H9 (cell line): ENCODE measurements at regions not wholly inside any gene's neighbourhood (a gene's known extent, or its start where the extent isn't known, plus 50 kb on each side); places are given as distances from the start of the nearest gene placed in this dataset.

Experiments
- DNase-seq: peaks from one replicate; pipeline ENCODE4 v3.0.0-alpha.2; 2017
- H2AFZ ChIP-seq: one replicate; pipeline ENCODE4 v1.6.1; 2013; ENCODE audit warnings: mild to moderate bottlenecking, low read length, control low read depth, moderate library complexity
- H2AK5ac ChIP-seq: 2 replicates; pipeline ENCODE4 v1.6.1; 2013; ENCODE audit warnings: low read length, control low read depth, mixed read lengths; ENCODE audit not compliant: insufficient read length
- H2BK120ac ChIP-seq: one replicate; pipeline ENCODE4 v1.6.1; 2013; ENCODE audit warnings: low read depth, mild to moderate bottlenecking, low read length, control low read depth, inconsistent platforms; ENCODE audit not compliant: poor library complexity, severe bottlenecking
- H2BK12ac ChIP-seq: 2 replicates; pipeline ENCODE4 v1.6.1; 2013; ENCODE audit warnings: low read length, control low read depth, mixed read lengths, low read depth; ENCODE audit not compliant: insufficient read length
- H2BK15ac ChIP-seq: 2 replicates; pipeline ENCODE4 v1.6.1; 2013; ENCODE audit warnings: low read depth, low read length, control low read depth
- H2BK20ac ChIP-seq: one replicate; pipeline ENCODE4 v1.6.1; 2013; ENCODE audit warnings: low read depth, mild to moderate bottlenecking, low read length, control low read depth, inconsistent platforms; ENCODE audit not compliant: poor library complexity, severe bottlenecking
- H2BK5ac ChIP-seq: 2 replicates; pipeline ENCODE4 v1.6.1; 2013; ENCODE audit warnings: low read length, control low read depth, mixed read lengths; ENCODE audit not compliant: insufficient read length
- H3K14ac ChIP-seq: 2 replicates; pipeline ENCODE4 v1.6.1; 2013; ENCODE audit warnings: low read length, control low read depth; ENCODE audit not compliant: insufficient read depth
- H3K18ac ChIP-seq: 2 replicates; pipeline ENCODE4 v1.6.1; 2013; ENCODE audit warnings: low read depth, mild to moderate bottlenecking, mixed read lengths, low read length, control low read depth; ENCODE audit not compliant: insufficient read length
- H3K23ac ChIP-seq: 2 replicates; pipeline ENCODE4 v1.6.1; 2013; ENCODE audit warnings: low read length, control low read depth, mixed read lengths, low read depth; ENCODE audit not compliant: insufficient read length
- H3K23me2 ChIP-seq: 2 replicates; pipeline ENCODE4 v1.6.1; 2013; ENCODE audit warnings: low read depth, mild to moderate bottlenecking, mixed read lengths, low read length, control low read depth; ENCODE audit not compliant: insufficient read length, poor library complexity, severe bottlenecking
- H3K27ac ChIP-seq: 2 replicates; pipeline ENCODE4 v1.5.1; 2013; ENCODE audit warnings: low read length, control low read depth, mixed read lengths, low read depth; ENCODE audit not compliant: insufficient read length
- H3K27me3 ChIP-seq: 2 replicates; pipeline ENCODE4 v1.6.1; 2013; ENCODE audit warnings: low read length, control low read depth, inconsistent platforms; ENCODE audit not compliant: insufficient read depth
- H3K4ac ChIP-seq: 2 replicates; pipeline ENCODE4 v1.6.1; 2013; ENCODE audit warnings: low read depth, mild to moderate bottlenecking, control low read depth, inconsistent platforms, low read length, moderate library complexity
- H3K4me1 ChIP-seq: 2 replicates; pipeline ENCODE4 v1.6.1; 2013; ENCODE audit warnings: low read length, control low read depth, inconsistent platforms; ENCODE audit not compliant: insufficient read depth
- H3K4me2 ChIP-seq: 2 replicates; pipeline ENCODE4 v1.6.1; 2013; ENCODE audit warnings: low read length, control low read depth, mixed read lengths; ENCODE audit not compliant: insufficient read length, insufficient read depth
- H3K56ac ChIP-seq: 2 replicates; pipeline ENCODE4 v1.6.1; 2013; ENCODE audit warnings: low read depth, mild to moderate bottlenecking, mixed read lengths, low read length, control low read depth; ENCODE audit not compliant: insufficient read length
- H3K79me1 ChIP-seq: 2 replicates; pipeline ENCODE4 v1.6.1; 2013; ENCODE audit warnings: low read depth, mild to moderate bottlenecking, moderate library complexity, low read length, control low read depth, inconsistent platforms; ENCODE audit not compliant: insufficient read depth, poor library complexity, severe bottlenecking
- H3K79me2 ChIP-seq: 2 replicates; pipeline ENCODE4 v1.6.1; 2013; ENCODE audit warnings: low read length, control low read depth, inconsistent platforms; ENCODE audit not compliant: insufficient read depth
- H3K9ac ChIP-seq: 2 replicates; pipeline ENCODE4 v1.6.1; 2013; ENCODE audit warnings: low read length, control low read depth, mixed read lengths; ENCODE audit not compliant: insufficient read length; ENCODE audit errors: extremely low read depth
- H3K9me3 ChIP-seq: one replicate; pipeline ENCODE4 v1.6.1; 2013; ENCODE audit warnings: low read depth, low read length, inconsistent platforms; ENCODE audit not compliant: control insufficient read depth
- H3T11ph ChIP-seq: one replicate; pipeline ENCODE4 v1.6.1; 2013; ENCODE audit warnings: mild to moderate bottlenecking, low read length, control low read depth, inconsistent platforms
- H4K20me1 ChIP-seq: one replicate; pipeline ENCODE4 v1.6.1; 2013; ENCODE audit not compliant: control insufficient read depth, insufficient read length, insufficient read depth
- H4K5ac ChIP-seq: 2 replicates; pipeline ENCODE4 v1.6.1; 2013; ENCODE audit warnings: low read depth, mild to moderate bottlenecking, mixed read lengths, low read length, control low read depth; ENCODE audit not compliant: insufficient read length
- H4K8ac ChIP-seq: replicated peaks from 2 replicates; pipeline ENCODE4 v1.6.1; 2013; ENCODE audit warnings: low read length, control low read depth, mixed read lengths, low read depth; ENCODE audit not compliant: insufficient read length
- H4K91ac ChIP-seq: 2 replicates; pipeline ENCODE4 v1.6.1; 2013; ENCODE audit warnings: low read depth, mild to moderate bottlenecking, moderate library complexity, mixed read lengths, low read length, control low read depth; ENCODE audit not compliant: insufficient read length
- H3K27ac Mint-ChIP-seq, 3 experiments: 2 replicates in 2 of 3; 3 replicates in 1 of 3; pipeline ENCODE4 v1.8.0; 2020 to 2021; ENCODE audit warnings: mixed read lengths in 3 of 3, mild to moderate bottlenecking in 1 of 3, moderate library complexity in 1 of 3
- H3K27me3 Mint-ChIP-seq: 2 replicates; pipeline ENCODE4 v1.8.0; 2021; ENCODE audit warnings: low read depth, mild to moderate bottlenecking, moderate library complexity, mixed read lengths
- H3K36me3 Mint-ChIP-seq, 3 experiments: 2 replicates in 2 of 3; 3 replicates in 1 of 3; pipeline ENCODE4 v1.8.0; 2020 to 2021; ENCODE audit warnings: low read depth in 3 of 3, mixed read lengths in 3 of 3; ENCODE audit not compliant: insufficient read depth in 1 of 3
- H3K4me1 Mint-ChIP-seq, 2 experiments: 2 replicates each; pipeline ENCODE4 v1.8.0; 2020; ENCODE audit warnings: mixed read lengths in 2 of 2
- H3K4me3 Mint-ChIP-seq, 2 experiments: 2 replicates in 1 of 2; 3 replicates in 1 of 2; pipeline ENCODE4 v1.8.0; 2020 to 2021; ENCODE audit warnings: mild to moderate bottlenecking in 2 of 2, mixed read lengths in 2 of 2, moderate library complexity in 1 of 2
- H3K9me3 Mint-ChIP-seq, 2 experiments: 2 replicates in 1 of 2; 3 replicates in 1 of 2; pipeline ENCODE4 v1.8.0; 2020; ENCODE audit warnings: mild to moderate bottlenecking in 2 of 2, mixed read lengths in 2 of 2, moderate library complexity in 1 of 2
- WGBS: extraction: QIAGEN DNeasy Blood & Tissue Kit; methylation state at CpG from one replicate; pipeline ENCODE4 v1.1.7; 2013; ENCODE audit warnings: missing lambda C conversion rate, low lambda C conversion rate, mixed read lengths; ENCODE audit not compliant: insufficient read length; ENCODE audit errors: extremely low coverage; 5-methylcytosine and 5-hydroxymethylcytosine counted together
- TF ChIP-seq, protein P1 (sequence below): fragments of 200-600 bp; sonication (generic); conservative IDR thresholded peaks from 3 replicates; pipeline ENCODE4 v1.8.0; 2021; ENCODE audit warnings: antibody characterized with exemption, mild to moderate bottlenecking

DNA sequence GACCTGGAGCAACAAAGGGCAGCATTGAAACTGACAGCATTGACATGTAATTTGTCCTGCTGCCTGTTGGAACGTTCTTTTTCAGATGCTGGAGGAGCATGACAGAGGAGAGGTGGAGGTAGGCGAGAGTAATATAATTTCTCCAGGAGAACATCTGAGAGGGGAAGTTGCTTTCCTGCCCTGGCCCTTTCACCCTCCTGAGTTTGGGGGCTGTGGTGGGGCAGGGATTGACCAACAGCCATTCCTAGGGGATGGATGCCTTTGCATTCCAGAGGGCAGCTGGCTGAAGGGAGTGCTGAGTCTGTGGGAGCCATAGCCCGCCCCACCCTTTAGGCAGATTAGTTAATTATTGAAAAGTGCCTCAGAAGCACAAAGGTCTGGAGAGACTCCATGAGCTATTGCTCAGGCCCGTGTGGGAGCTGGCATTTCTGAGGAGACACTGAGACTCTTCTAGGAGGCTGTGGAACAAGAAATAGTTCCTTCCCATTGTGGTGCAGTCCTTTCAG is 73.5 kb downstream of the ARF6 start:
- H2AFZ ChIP-seq = no peak overlapping the region

More for the DNA sequence above, 73.5 kb downstream of the ARF6 start:
- H3K79me2 ChIP-seq = no peaks in the 10 kb centered on the region
- H3K56ac ChIP-seq = no peak overlapping the region
- no peak overlapping the region for H3K27ac ChIP-seq
- no peak overlapping the region for H4K91ac ChIP-seq
- H3K4ac ChIP-seq = no peak overlapping the region
- H3K23me2 ChIP-seq = no peaks in the 10 kb centered on the region
- no peak overlapping the region for H3K4me2 ChIP-seq
- H3K14ac ChIP-seq = no peak overlapping the region
- no peaks in the 10 kb centered on the region for H3K9me3 Mint-ChIP-seq
- H3K4me1 ChIP-seq = no peaks in the 10 kb centered on the region; the same call in 1 of the 2 replicates
- H2BK20ac ChIP-seq = no peak overlapping the region
- H3K27me3 ChIP-seq = no peaks in the 10 kb centered on the region; the same call in 1 of the 2 replicates
- no peaks in the 10 kb centered on the region for H3K9me3 ChIP-seq
- no peak overlapping the region for H4K5ac ChIP-seq
- no peak overlapping the region for H3K18ac ChIP-seq
- H2BK12ac ChIP-seq = no peak overlapping the region
- H2BK5ac ChIP-seq = no peak overlapping the region
- H3K9ac ChIP-seq = no peak overlapping the region
- peaks cover 0 to 4% (median 0%) of the 10 kb centered on the region in 3 experiments; a peak in 1 of 7 replicates for H3K36me3 Mint-ChIP-seq
- DNase-seq = no peak
- H3T11ph ChIP-seq = no peak overlapping the region
- H3K27me3 Mint-ChIP-seq = peaks cover 7% of the 10 kb centered on the region
- WGBS = no CpG with 5 or more reads among the region's 4 CpGs
- H2BK120ac ChIP-seq = no peak overlapping the region
- no peak overlapping the region for H3K23ac ChIP-seq
- peak overlapping the region in 1 of 3 experiments; percentile 86; a peak in 1 of 7 replicates for H3K27ac Mint-ChIP-seq
- H3K79me1 ChIP-seq = no peaks in the 10 kb centered on the region
- H2BK15ac ChIP-seq = no peak overlapping the region
- TF ChIP-seq, protein P1, sequence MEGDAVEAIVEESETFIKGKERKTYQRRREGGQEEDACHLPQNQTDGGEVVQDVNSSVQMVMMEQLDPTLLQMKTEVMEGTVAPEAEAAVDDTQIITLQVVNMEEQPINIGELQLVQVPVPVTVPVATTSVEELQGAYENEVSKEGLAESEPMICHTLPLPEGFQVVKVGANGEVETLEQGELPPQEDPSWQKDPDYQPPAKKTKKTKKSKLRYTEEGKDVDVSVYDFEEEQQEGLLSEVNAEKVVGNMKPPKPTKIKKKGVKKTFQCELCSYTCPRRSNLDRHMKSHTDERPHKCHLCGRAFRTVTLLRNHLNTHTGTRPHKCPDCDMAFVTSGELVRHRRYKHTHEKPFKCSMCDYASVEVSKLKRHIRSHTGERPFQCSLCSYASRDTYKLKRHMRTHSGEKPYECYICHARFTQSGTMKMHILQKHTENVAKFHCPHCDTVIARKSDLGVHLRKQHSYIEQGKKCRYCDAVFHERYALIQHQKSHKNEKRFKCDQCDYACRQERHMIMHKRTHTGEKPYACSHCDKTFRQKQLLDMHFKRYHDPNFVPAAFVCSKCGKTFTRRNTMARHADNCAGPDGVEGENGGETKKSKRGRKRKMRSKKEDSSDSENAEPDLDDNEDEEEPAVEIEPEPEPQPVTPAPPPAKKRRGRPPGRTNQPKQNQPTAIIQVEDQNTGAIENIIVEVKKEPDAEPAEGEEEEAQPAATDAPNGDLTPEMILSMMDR = no peak
- H2AK5ac ChIP-seq = no peak overlapping the region
- H4K20me1 ChIP-seq = no peaks in the 10 kb centered on the region
- H3K4me1 Mint-ChIP-seq = peaks cover 15 to 16% of the 10 kb centered on the region in 2 experiments
- H3K4me3 Mint-ChIP-seq = no peak overlapping the region
- no peak overlapping the region for H4K8ac ChIP-seq
